ENCODE measurements at regions not wholly inside any gene's neighbourhood (a gene's known extent, or its start where the extent isn't known, plus 50 kb on each side); places are given as distances from the start of the nearest gene placed in this dataset.

DNA sequence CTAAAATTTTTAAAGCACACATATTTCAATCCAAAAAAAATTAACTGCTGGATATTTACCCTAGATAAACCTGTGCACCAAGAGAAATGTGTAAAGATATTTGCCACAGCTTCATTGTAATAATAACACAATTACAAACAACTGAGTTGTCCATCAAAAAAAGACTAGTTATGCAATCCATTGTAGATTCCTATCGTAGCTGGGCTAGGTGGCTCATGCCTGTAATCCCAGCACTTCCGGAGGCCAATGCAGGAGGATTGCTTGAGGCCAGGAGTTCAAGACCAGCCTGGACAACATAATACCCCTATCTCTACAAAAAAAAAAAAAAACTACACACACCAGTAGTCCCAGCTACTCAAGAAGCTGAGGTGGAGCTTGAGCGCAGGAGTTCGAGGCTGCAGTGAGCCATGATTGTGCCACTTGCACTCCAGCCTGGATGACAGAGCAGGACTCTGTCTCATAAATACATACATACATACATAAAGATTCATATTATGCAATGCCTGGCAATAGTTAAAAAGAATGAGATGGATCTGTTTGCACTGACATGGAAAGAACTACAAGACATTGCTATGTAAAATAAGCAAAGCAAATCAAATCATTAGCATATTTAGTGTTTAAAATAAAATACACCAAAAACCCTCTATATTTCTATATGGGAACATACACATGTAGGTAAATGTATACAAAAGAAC lies 56.5 kb upstream of the CCDC28A start:
- no peak overlapping the region for H3K4me3 ChIP-seq (ENCODE audit: low read length)
- H3K9me3 ChIP-seq (ENCODE audit: low read depth, low read length): peaks cover 3% of the 10 kb centered on the region
- no peaks in the 10 kb centered on the region for H3K4me1 ChIP-seq (ENCODE audit: insufficient read depth, low read length)
- no peaks in the 10 kb centered on the region for H3K27me3 ChIP-seq (ENCODE audit: insufficient read depth, low read length)

DNA sequence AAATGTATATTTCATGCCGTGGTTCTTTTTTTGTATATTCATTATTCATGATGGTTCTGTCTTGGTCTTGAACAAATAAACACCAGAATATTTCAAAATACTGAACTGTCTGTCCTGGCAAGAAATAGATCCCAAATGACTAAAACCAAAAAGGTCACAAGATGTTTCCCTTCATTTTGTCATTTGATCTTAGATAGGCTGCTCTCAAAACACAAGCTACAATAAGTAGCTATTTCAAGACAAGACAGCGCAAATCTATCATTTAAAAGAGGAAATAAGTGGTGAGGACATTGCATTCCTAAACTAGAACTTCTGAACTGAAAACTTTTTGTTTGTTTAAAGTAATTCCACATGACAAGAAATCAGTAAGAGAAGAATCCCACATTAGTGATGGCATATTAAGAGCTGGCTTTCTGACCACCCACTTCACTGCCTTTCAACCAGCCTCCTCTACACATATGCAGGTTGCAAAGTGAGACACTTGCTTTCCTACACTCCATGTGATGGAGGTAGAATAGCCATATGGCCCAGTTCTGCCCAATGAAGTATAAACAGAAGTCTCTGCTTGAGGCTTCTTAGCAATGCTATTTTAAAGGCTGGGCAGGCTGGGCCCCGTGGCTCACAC lies 54.4 kb upstream of the CCDC28A start:
- Histone ChIP-seq H3K9me3 (ENCODE audit: low read depth, low read length) (peaks cover under 1% of the 10 kb centered on the region), H3K4me1 (ENCODE audit: insufficient read depth, low read length) (peaks cover 7% of the 10 kb centered on the region), H3K27me3 (ENCODE audit: insufficient read depth, low read length) (no peaks in the 10 kb centered on the region), H3K4me3 (ENCODE audit: low read length) (no peak overlapping the region)

DNA sequence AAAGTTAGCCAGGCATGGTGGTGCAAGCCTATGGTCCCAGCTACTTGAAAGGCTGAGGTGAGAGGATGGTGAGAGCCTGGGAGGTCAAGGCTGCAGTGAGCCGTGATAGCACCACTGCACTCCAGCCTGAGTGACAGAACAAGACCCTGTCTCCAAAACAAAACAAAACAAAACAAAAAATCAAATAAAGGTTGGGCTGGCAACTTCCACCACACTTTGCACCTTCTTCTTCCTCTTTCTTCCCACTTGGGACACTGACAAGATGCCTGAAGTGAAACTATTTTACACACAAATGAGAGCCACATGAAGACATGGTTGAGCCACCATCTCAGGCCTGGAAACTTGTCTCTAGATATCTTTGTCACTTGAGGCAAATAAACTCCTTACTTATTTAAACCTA lies 53.8 kb upstream of the CCDC28A start:
- H3K9me3 ChIP-seq (ENCODE audit: low read depth, low read length): no peaks in the 10 kb centered on the region
- no peak overlapping the region for H3K4me3 ChIP-seq (ENCODE audit: low read length)
- peaks cover 7% of the 10 kb centered on the region for H3K4me1 ChIP-seq (ENCODE audit: insufficient read depth, low read length)
- H3K27me3 ChIP-seq (ENCODE audit: insufficient read depth, low read length): no peaks in the 10 kb centered on the region

DNA sequence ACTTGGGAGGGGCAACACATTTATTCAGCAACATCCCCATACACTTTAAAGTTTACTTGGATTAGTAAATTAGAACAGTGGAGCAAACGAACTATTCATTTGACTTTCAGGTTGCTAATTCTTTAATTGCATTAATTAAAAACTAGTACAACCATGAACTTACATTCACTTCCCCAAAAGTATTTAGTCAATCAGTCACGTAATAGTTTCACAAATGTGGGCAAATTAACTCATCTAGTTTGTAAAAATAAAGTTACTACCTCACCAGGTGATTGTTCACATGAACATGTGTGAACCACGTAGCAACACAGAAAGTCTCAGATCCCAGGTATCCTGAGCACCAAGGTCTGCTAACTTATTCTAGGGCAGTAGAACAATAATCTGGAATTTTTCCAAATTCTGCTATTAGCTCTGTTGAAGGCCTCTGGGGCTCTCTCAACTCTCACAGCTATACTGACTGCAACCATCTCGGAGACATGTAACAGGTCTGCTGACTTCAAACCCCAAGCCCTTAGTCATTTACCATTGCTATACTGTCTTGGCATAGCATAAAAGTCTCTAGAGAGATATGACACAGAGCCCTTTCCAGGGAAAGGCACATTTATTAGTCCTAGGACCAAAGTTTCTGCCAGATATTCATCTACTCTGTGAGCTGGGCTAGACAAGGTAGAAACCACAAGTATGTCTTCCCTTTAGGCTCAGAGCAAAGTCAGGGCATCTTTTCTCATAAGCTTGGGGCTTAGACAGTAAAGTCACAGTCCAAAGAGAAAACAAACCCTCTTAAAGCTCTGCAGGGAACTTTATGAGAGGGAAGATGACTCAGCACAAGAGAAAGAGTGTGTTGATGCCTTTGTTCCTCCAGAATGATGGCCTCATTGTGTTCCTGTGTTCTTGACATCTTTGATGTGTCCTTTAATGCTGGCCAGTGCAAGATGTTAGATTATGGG lies 50.9 kb upstream of the CCDC28A start:
- Histone ChIP-seq H3K27me3 (ENCODE audit: insufficient read depth, low read length) (no peaks in the 10 kb centered on the region), H3K9me3 (ENCODE audit: low read depth, low read length) (no peaks in the 10 kb centered on the region), H3K4me3 (ENCODE audit: low read length) (no peak overlapping the region), H3K4me1 (ENCODE audit: insufficient read depth, low read length) (peaks cover 7% of the 10 kb centered on the region)
